AG04450 (cell line): ENCODE measurements at regions not wholly inside any gene's neighbourhood (a gene's known extent, or its start where the extent isn't known, plus 50 kb on each side); places are given as distances from the start of the nearest gene placed in this dataset.

Experiments
- CTCF ChIA-PET: fragments of 300-600, 350-600 bp; formaldehyde crosslinking; extraction: SDS; loops from one replicate; lab custom pipeline; 2022; ENCODE audit warnings: antibody characterized with exemption, inconsistent platforms; lab: Charles Lee
- POLR2A ChIA-PET: fragments of 350-600 bp; formaldehyde crosslinking; extraction: SDS; loops from one replicate; lab custom pipeline; 2021; ENCODE audit warnings: antibody characterized with exemption, inconsistent platforms; lab: Yijun Ruan, JAX
- DNase-seq: peaks from one replicate; pipeline ENCODE4 v3.0.0-alpha.2; 2011; ENCODE audit warnings: low read depth, low spot score
- H3K27ac ChIP-seq: one replicate; pipeline ENCODE4 v1.5.1; 2012; ENCODE audit warnings: low read depth, low read length, control low read depth
- H3K27me3 ChIP-seq: one replicate; pipeline ENCODE4 v1.6.0; 2012; ENCODE audit warnings: low read length; ENCODE audit not compliant: control insufficient read depth, insufficient read depth
- H3K4me3 ChIP-seq: 2 replicates; pipeline ENCODE4 v1.5.1; 2011; ENCODE audit warnings: mild to moderate bottlenecking, low read depth, low read length, control low read depth
- H3K9me3 ChIP-seq: 2 replicates; pipeline ENCODE4 v1.5.1; 2012; ENCODE audit warnings: low read length; ENCODE audit not compliant: control insufficient read depth, insufficient read depth
- CTCF ChIP-seq: IDR thresholded peaks from 2 replicates; pipeline ENCODE4 v1.5.1; 2011; ENCODE audit warnings: low read depth, low read length, control low read depth, inconsistent platforms

GRCh38 chr10:4046712-4047354 lies 261.8 kb upstream of the KLF6 start:
- Histone ChIP-seq H3K27me3 (no peaks in the 10 kb centered on the region), H3K4me3 (no peak overlapping the region), H3K27ac (no peak overlapping the region), H3K9me3 (peaks cover 5% of the 10 kb centered on the region; the same call in 1 of the 2 replicates)
- ChIA-PET POLR2A (no interaction called here), CTCF (interaction anchor here (0.7 kb wide), 1 partner anchor 10 kb away, joined by 3 read pairs; no protein-coding TSS in a partner anchor)
- TF ChIP-seq CTCF, result no peak
- DNase-seq, result no peak

- ChIA-PET CTCF (no interaction called here), POLR2A (no interaction called here)
- no peak for DNase-seq
- H3K27me3 ChIP-seq, result no peaks in the 10 kb centered on the region
- H3K9me3 ChIP-seq, result peaks cover 12% of the 10 kb centered on the region; the same call in 1 of the 2 replicates
- TF ChIP-seq CTCF, result no peak
- H3K27ac ChIP-seq, result no peak overlapping the region
- no peak overlapping the region for H3K4me3 ChIP-seq
Measured at GRCh38 chr10:4046030-4046429, 261.0 kb upstream of the KLF6 start.

GRCh38 chr10:4043897-4044665 lies 259.1 kb upstream of the KLF6 start:
- no peak for DNase-seq
- no peak overlapping the region for H3K27ac ChIP-seq
- peaks cover 16% of the 10 kb centered on the region; the same call in 1 of the 2 replicates for H3K9me3 ChIP-seq
- ChIA-PET POLR2A (no interaction called here), CTCF (no interaction called here)
- TF ChIP-seq CTCF, result no peak
- no peaks in the 10 kb centered on the region for H3K27me3 ChIP-seq
- H3K4me3 ChIP-seq, result no peak overlapping the region

- ChIA-PET CTCF (no interaction called here), POLR2A (no interaction called here)
- Histone ChIP-seq H3K27ac (no peak overlapping the region), H3K4me3 (no peak overlapping the region), H3K27me3 (no peaks in the 10 kb centered on the region), H3K9me3 (peaks cover 16% of the 10 kb centered on the region; the same call in 1 of the 2 replicates)
- DNase-seq, result no peak
- TF ChIP-seq CTCF, result no peak
Measured at GRCh38 chr10:4041635-4042034, 256.6 kb upstream of the KLF6 start.

- Histone ChIP-seq H3K27ac (no peak overlapping the region), H3K4me3 (no peak overlapping the region), H3K9me3 (peaks cover 14% of the 10 kb centered on the region; the same call in 1 of the 2 replicates), H3K27me3 (no peaks in the 10 kb centered on the region)
- POLR2A ChIA-PET, result no interaction called here
- TF ChIP-seq CTCF, result no peak
- no peak for DNase-seq
- CTCF ChIA-PET, result no interaction called here
Measured at GRCh38 chr10:4038000-4038399, 253.0 kb upstream of the KLF6 start.
